ENCODE measurements at regions not wholly inside any gene's neighbourhood (a gene's known extent, or its start where the extent isn't known, plus 50 kb on each side); places are given as distances from the start of the nearest gene placed in this dataset.

- no peaks in the 10 kb centered on the region for H3K9me3 ChIP-seq (ENCODE audit: control insufficient read depth, insufficient read depth, low read depth, low read length)
- CTCF ChIA-PET = interaction anchor here (0.8 kb wide), 1 partner anchor 193 kb away, joined by 3 read pairs; no protein-coding TSS in a partner anchor
- no peak overlapping the region for H3K27ac ChIP-seq (ENCODE audit: extremely low read depth, low read depth, low read length)
- 0 out of 2 replicates have a peak, but pooled peaks have one; percentile 10 for TF ChIP-seq GLIS2 (tag by site-specific recombination; IDR thresholded peaks at IDR 0.05)
- TF ChIP-seq ZNF48 (tag by site-specific recombination; IDR thresholded peaks at IDR 0.05) = no peak
- no peak for TF ChIP-seq ZNF335 (tag by site-specific recombination; conservative IDR thresholded peaks at IDR 0.05)
- TF ChIP-seq ZNF426 (tag by site-specific recombination; IDR thresholded peaks at IDR 0.05) = no peak
- TF ChIP-seq, protein P1, sequence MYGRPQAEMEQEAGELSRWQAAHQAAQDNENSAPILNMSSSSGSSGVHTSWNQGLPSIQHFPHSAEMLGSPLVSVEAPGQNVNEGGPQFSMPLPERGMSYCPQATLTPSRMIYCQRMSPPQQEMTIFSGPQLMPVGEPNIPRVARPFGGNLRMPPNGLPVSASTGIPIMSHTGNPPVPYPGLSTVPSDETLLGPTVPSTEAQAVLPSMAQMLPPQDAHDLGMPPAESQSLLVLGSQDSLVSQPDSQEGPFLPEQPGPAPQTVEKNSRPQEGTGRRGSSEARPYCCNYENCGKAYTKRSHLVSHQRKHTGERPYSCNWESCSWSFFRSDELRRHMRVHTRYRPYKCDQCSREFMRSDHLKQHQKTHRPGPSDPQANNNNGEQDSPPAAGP (tag by site-specific recombination; IDR thresholded peaks at IDR 0.05) = no peak
- TF ChIP-seq ZNF596 (tag by site-specific recombination; IDR thresholded peaks at IDR 0.05) = no peak
- peak; percentile 23 for TF ChIP-seq GLIS1 (tag by site-specific recombination; IDR thresholded peaks at IDR 0.05)
- H3K4me1 ChIP-seq (ENCODE audit: control insufficient read depth, insufficient read depth, low read length) = no peaks in the 10 kb centered on the region
- no peaks in the 10 kb centered on the region for H3K36me3 ChIP-seq (ENCODE audit: control insufficient read depth in 2 of 2, insufficient read depth in 1 of 2, low read length in 2 of 2)
- no peak overlapping the region for H3K4me3 ChIP-seq (ENCODE audit: low read depth, low read length)
- POLR2A ChIA-PET = no interaction called here
These were observed 200.2 kb downstream of the BRD1 start for GRCh38 chr22:49627217-49628181.

- CTCF ChIA-PET = interaction anchor here (0.5 kb wide), 1 partner anchor 67 kb away, joined by 3 read pairs; no protein-coding TSS in a partner anchor
- H3K36me3 ChIP-seq (ENCODE audit: control insufficient read depth in 2 of 2, insufficient read depth in 1 of 2, low read length in 2 of 2) = no peaks in the 10 kb centered on the region
- H3K9me3 ChIP-seq (ENCODE audit: control insufficient read depth, insufficient read depth, low read depth, low read length) = no peaks in the 10 kb centered on the region
- POLR2A ChIA-PET = no interaction called here
- no peak overlapping the region for H3K4me3 ChIP-seq (ENCODE audit: low read depth, low read length)
- no peak for TF ChIP-seq ZNF624 (tag by site-specific recombination; IDR thresholded peaks at IDR 0.05)
- peak; percentile 47; the same call in 1 of the 2 replicates for TF ChIP-seq ZFP69B (tag by site-specific recombination; IDR thresholded peaks at IDR 0.05)
- TF ChIP-seq, protein P2, sequence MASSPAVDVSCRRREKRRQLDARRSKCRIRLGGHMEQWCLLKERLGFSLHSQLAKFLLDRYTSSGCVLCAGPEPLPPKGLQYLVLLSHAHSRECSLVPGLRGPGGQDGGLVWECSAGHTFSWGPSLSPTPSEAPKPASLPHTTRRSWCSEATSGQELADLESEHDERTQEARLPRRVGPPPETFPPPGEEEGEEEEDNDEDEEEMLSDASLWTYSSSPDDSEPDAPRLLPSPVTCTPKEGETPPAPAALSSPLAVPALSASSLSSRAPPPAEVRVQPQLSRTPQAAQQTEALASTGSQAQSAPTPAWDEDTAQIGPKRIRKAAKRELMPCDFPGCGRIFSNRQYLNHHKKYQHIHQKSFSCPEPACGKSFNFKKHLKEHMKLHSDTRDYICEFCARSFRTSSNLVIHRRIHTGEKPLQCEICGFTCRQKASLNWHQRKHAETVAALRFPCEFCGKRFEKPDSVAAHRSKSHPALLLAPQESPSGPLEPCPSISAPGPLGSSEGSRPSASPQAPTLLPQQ (tag by site-specific recombination; IDR thresholded peaks at IDR 0.05) = 0 out of 2 replicates have a peak, but pooled peaks have one; percentile 35
- H3K27ac ChIP-seq (ENCODE audit: extremely low read depth, low read depth, low read length) = no peak overlapping the region
- no peaks in the 10 kb centered on the region for H3K4me1 ChIP-seq (ENCODE audit: control insufficient read depth, insufficient read depth, low read length)
These were observed 201.1 kb downstream of the BRD1 start for GRCh38 chr22:49626361-49627216.

DNA sequence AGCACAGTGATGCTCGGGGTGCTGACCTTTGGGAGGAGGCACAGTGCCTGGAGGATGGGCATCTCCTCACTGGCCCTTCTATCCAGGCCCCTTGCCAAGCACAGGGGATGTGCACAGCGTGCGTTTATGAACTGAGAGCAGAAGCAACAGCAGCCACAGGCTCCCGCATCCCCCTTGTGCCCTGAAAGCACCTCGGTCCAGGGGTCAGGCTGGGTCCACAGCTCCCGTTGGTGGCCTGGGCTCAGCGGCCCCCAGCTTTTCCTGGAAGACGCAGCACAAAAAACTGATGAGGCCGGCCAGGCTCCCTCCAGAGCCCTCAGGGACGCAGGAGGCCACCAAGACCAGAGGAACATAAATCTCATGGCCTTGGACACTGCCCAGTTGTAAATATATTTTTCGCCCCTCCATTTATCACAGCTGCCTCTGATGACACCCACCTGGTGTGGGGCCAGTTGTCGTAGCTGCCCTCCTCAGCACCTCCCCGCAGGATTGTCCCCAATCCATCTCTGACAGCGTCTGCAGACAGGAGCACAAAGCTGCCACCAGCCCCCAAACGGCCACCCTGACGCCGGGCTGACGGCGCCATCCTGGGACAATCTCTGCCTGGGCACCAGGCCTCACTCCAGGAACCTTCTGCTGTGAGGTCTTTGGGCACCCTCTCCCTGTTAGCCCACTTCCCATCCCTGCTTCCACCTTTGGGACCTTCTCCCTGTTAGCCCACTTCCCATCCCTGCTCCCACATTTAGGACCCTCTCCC is 203.1 kb downstream of the BRD1 start:
- no peaks in the 10 kb centered on the region for H3K36me3 ChIP-seq (ENCODE audit: control insufficient read depth in 2 of 2, insufficient read depth in 1 of 2, low read length in 2 of 2)
- no peak overlapping the region for H3K27ac ChIP-seq (ENCODE audit: extremely low read depth, low read depth, low read length)
- TF ChIP-seq SP2 (tag by site-specific recombination; IDR thresholded peaks at IDR 0.05) (no peak), GLI4 (tag by site-specific recombination; IDR thresholded peaks at IDR 0.05) (no peak), ZNF23 (tag by site-specific recombination; IDR thresholded peaks at IDR 0.05; ENCODE audit: borderline replicate concordance) (no peak)
- no peak overlapping the region for H3K4me3 ChIP-seq (ENCODE audit: low read depth, low read length)
- CTCF ChIA-PET = no interaction called here
- H3K4me1 ChIP-seq (ENCODE audit: control insufficient read depth, insufficient read depth, low read length) = no peaks in the 10 kb centered on the region
- no peaks in the 10 kb centered on the region for H3K9me3 ChIP-seq (ENCODE audit: control insufficient read depth, insufficient read depth, low read depth, low read length)
- POLR2A ChIA-PET = no interaction called here
